Mesothelial cell of epicardium (in vitro differentiated cells): ENCODE measurements at regions not wholly inside any gene's neighbourhood (a gene's known extent, or its start where the extent isn't known, plus 50 kb on each side); places are given as distances from the start of the nearest gene placed in this dataset.
A peak's percentile ranks its signal among the peaks of the same experiment; 100 is the strongest.

Experiments used
- DNase-seq, 2 experiments: peaks; one replicate each; pipeline ENCODE4 v3.0.0; 2021; ENCODE audit warnings: low spot score in 2 of 2; ENCODE audit not compliant: unreplicated experiment in 2 of 2
- H3K27ac Mint-ChIP-seq: 2 replicates; pipeline ENCODE4 v1.8.0; 2021; ENCODE audit warnings: mixed read lengths
- H3K27me3 Mint-ChIP-seq: 2 replicates; pipeline ENCODE4 v1.8.0; 2021; ENCODE audit warnings: low read depth, mixed read lengths
- H3K36me3 Mint-ChIP-seq: 2 replicates; pipeline ENCODE4 v1.8.0; 2021; ENCODE audit warnings: mixed read lengths
- H3K4me1 Mint-ChIP-seq: 2 replicates; pipeline ENCODE4 v1.8.0; 2021; ENCODE audit warnings: mixed read lengths
- H3K4me3 Mint-ChIP-seq: 2 replicates; pipeline ENCODE4 v1.8.0; 2021; ENCODE audit warnings: mild to moderate bottlenecking, moderate library complexity, mixed read lengths
- H3K9me3 Mint-ChIP-seq: 2 replicates; pipeline ENCODE4 v1.8.0; 2021; ENCODE audit warnings: mixed read lengths
- TF ChIP-seq, protein P1 (sequence below): fragments of 200-600 bp; sonication (generic); IDR thresholded peaks from one replicate; pipeline ENCODE4 v1.5.0; 2021; ENCODE audit warnings: antibody characterized with exemption; ENCODE audit not compliant: unreplicated experiment

DNA sequence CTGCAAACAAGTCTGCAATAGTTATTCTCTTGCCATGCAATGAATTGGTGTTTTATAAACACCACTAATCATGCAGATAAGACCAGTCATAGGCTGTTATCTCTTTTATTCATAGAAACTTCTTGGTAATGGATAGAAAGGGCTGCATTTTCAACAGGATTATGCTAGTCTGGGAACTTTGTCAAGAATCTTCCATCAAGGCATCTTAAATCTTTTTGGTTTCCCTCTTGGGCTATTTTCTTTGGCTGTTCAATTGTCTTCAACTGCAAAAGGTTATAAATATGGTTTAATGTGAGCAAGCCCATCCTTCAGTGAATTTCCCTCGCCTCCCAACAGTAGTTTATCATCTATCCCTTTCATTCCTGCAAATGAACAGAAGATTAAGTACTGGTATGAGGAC lies 59.0 kb upstream of the MINAR1 start:
- H3K27me3 Mint-ChIP-seq, result no peaks in the 10 kb centered on the region
- peaks cover 38% of the 10 kb centered on the region for H3K4me1 Mint-ChIP-seq
- peak overlapping the region; percentile 43 for H3K27ac Mint-ChIP-seq
- no peaks in the 10 kb centered on the region for H3K9me3 Mint-ChIP-seq
- DNase-seq, result no peak
- no peak overlapping the region for H3K4me3 Mint-ChIP-seq
- TF ChIP-seq, protein P1, sequence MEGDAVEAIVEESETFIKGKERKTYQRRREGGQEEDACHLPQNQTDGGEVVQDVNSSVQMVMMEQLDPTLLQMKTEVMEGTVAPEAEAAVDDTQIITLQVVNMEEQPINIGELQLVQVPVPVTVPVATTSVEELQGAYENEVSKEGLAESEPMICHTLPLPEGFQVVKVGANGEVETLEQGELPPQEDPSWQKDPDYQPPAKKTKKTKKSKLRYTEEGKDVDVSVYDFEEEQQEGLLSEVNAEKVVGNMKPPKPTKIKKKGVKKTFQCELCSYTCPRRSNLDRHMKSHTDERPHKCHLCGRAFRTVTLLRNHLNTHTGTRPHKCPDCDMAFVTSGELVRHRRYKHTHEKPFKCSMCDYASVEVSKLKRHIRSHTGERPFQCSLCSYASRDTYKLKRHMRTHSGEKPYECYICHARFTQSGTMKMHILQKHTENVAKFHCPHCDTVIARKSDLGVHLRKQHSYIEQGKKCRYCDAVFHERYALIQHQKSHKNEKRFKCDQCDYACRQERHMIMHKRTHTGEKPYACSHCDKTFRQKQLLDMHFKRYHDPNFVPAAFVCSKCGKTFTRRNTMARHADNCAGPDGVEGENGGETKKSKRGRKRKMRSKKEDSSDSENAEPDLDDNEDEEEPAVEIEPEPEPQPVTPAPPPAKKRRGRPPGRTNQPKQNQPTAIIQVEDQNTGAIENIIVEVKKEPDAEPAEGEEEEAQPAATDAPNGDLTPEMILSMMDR, result no peak
- no peaks in the 10 kb centered on the region for H3K36me3 Mint-ChIP-seq

DNA sequence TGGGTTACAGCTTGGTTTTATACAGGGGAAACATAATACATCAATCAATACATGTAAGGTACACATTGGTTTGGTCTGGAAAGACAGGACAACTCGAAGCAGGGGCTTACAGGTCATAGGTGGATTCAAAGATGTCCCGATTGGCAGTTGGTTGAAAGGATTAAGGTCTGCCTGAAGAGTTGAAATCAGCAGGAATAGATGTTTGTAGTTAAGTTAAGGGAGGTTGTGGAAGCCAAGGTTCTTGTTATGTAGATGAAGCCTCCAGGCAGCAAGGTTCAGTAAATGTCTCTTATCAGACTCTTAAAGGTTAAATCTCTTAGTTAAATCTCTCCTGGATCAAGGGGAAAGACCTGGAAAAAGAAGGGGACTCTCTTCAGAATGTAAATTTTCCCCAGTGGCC lies 58.4 kb upstream of the MINAR1 start:
- Mint-ChIP-seq H3K9me3 (no peaks in the 10 kb centered on the region), H3K36me3 (no peaks in the 10 kb centered on the region), H3K4me3 (no peak overlapping the region), H3K27me3 (no peaks in the 10 kb centered on the region), H3K4me1 (peaks cover 42% of the 10 kb centered on the region), H3K27ac (peak overlapping the region; percentile 28)
- TF ChIP-seq, protein P1, result no peak
- no peak for DNase-seq

DNA sequence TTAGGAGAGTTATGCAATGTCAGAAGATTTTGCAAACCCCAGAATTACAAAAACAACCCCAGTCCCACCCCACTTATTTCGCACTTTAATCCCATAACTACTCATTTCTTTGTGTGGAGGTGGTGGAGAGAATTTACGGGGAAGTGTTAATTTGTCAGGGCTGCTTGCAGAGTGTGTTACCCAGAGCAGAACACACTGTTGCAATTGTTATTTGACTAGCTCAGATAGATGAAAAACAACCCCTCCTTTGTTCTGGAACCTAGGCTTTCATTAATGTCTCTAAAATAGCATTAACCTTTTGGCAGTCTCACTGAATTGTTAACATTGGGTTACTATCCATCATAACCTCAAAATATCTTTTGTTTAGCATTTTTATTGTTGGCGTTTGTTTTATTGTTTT lies 55.8 kb upstream of the MINAR1 start:
- no peak overlapping the region for H3K4me3 Mint-ChIP-seq
- H3K27me3 Mint-ChIP-seq, result no peaks in the 10 kb centered on the region
- no peak overlapping the region for H3K27ac Mint-ChIP-seq
- no peaks in the 10 kb centered on the region for H3K9me3 Mint-ChIP-seq
- no peaks in the 10 kb centered on the region for H3K36me3 Mint-ChIP-seq
- peaks cover 36% of the 10 kb centered on the region for H3K4me1 Mint-ChIP-seq
- DNase-seq, result no peak
- TF ChIP-seq, protein P1, result no peak

DNA sequence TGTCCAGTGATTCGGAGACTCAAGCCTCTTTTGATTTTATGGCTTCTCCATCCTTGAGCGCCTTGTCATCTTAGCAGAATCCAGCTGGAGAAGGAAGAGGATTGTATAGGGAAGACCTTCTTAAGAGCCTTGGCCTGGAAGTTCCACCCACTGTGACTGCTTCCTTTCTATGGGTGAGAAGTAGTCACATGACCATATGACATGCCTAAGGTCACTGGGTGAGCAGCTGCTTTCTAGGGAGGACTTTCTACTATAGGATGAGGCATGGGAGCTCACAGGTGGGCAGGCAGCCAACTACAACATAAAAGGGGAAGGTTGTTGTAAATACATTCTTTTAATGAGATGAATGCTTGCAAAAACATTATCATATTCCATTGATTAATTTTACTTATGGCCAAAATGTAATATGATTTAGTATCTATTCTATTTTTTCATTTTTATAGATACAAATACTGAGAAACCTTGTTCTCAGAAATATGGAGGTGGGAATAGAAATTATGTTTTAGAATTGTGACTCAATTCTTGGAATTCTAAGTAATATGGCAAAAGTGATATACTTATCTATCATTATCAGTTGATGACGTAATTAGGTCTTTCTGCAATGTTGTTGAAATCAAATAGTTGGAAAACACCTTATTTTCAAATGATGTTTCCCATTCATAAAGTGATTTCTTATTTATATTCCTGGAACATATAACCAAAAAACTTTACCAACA lies 53.6 kb upstream of the MINAR1 start:
- H3K4me3 Mint-ChIP-seq, result no peak overlapping the region
- H3K27me3 Mint-ChIP-seq, result no peaks in the 10 kb centered on the region
- no peaks in the 10 kb centered on the region for H3K36me3 Mint-ChIP-seq
- TF ChIP-seq, protein P1, result no peak
- no peak for DNase-seq
- no peaks in the 10 kb centered on the region for H3K9me3 Mint-ChIP-seq
- peaks cover 14% of the 10 kb centered on the region for H3K4me1 Mint-ChIP-seq
- H3K27ac Mint-ChIP-seq, result no peak overlapping the region

DNA sequence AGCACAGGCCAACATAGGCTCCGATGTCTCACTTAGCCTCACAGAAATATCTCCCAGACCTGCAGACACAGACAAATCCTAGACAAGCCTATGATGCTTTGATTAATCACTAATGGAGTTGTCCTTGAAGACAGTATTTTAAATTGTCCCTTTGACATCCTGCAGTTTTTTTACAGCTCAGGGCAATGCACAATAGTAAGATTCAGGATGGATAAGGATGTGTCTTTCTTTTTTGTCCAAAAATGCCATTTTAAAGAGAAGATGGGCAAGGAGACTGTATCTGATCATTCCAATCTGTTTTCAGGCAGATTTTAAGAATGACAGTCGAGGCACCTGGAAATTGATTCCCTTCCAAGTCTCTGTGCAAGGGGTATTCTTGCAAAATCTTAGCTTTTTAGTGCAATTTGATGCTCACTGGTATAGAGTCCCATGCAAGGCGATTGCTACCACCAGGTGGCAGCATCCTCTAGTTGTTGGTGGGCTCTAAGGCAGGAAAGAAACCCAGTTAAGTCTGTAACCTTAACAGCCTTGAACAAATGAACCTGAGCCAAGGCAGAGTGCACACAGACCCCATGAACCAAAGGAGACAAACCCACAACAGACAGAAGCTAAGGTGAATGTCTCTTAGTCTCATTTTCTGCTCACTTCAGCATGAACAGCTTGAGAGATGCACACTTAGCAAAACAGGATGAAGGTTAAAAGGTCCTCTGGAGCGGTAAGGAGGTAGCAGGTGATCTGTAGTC lies 51.2 kb upstream of the MINAR1 start:
- Mint-ChIP-seq H3K36me3 (no peaks in the 10 kb centered on the region), H3K9me3 (no peaks in the 10 kb centered on the region), H3K4me1 (peaks cover 4% of the 10 kb centered on the region), H3K27me3 (no peaks in the 10 kb centered on the region), H3K4me3 (no peak overlapping the region), H3K27ac (no peak overlapping the region)
- TF ChIP-seq, protein P1, result peak; percentile 92
- DNase-seq, result peak; percentile 64 to 86
